ENCODE measurements at regions not wholly inside any gene's neighbourhood (a gene's known extent, or its start where the extent isn't known, plus 50 kb on each side); places are given as distances from the start of the nearest gene placed in this dataset.

DNA sequence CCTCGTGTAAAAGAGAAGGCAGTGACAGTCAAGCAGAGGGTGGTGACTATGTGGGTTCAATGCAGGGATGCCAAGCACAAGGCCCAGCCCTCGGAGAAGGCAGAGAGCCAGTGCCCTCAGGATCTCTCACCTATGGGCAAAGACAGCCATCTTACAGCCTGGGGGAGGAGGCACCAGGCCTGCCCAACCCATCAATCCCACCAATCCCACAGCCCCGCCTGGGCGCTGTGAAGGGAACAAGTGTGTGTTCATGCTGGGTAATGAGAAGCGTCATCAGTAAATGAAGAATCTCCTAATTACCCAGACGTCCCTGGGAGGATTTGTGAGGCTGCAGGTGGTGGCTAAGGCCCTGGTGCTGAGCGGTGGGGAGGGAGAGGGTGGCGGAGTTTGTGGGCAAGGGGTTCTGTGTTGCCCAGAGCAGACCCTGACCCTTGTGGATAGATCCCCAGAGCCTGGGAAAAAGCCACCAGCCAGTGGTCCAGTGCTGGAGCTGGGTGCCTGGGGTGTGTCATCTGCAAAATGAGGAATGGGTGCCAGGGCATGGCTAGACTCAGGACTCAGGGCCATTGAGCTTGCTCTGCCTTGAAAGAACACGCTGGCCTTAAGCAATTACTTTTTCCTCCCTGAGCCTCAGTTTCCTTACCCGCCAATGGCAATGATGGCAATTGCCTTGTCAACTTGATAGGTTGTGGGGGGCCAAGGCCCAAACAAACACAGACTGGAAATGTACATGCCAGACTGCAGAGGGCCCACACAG is 128.1 kb upstream of the UNC5B start:
- Histone ChIP-seq H3K9me2 (replicated peaks; ENCODE audit: low read depth, low read length) (no peaks in the 10 kb centered on the region), H3K36me3 (ENCODE audit: insufficient read depth, low read length) (no peaks in the 10 kb centered on the region)
- TF ChIP-seq EZH2phosphoT487 (IDR thresholded peaks at IDR 0.05; ENCODE audit: borderline replicate concordance) (no peak), CTCF (conservative IDR thresholded peaks at IDR 0.05; ENCODE audit: low read length) (no peak)

GRCh38 chr10:71084818-71085126 is 127.6 kb upstream of the UNC5B start:
- Histone ChIP-seq H3K4me3 (ENCODE audit: low read length, poor library complexity, severe bottlenecking) (no peak overlapping the region), H3K79me2 (ENCODE audit: insufficient read depth, low read length) (no peaks in the 10 kb centered on the region), H3K36me3 (ENCODE audit: insufficient read depth, low read length) (no peaks in the 10 kb centered on the region), H2AFZ (ENCODE audit: low read length) (no peak overlapping the region), H4K20me1 (ENCODE audit: insufficient read depth, low read length, poor library complexity, severe bottlenecking) (no peaks in the 10 kb centered on the region), H3K27me3 (ENCODE audit: insufficient read depth, low read length, poor library complexity, severe bottlenecking) (no peaks in the 10 kb centered on the region), H3K9me2 (replicated peaks; ENCODE audit: low read depth, low read length) (no peaks in the 10 kb centered on the region), H3K4me1 (ENCODE audit: insufficient read depth, low read length, poor library complexity, severe bottlenecking) (no peaks in the 10 kb centered on the region), H3F3A (ENCODE audit: low read depth) (no peaks in the 10 kb centered on the region), H3K4me2 (ENCODE audit: low read depth, low read length, poor library complexity, severe bottlenecking) (no peak overlapping the region), H3K9me3 (ENCODE audit: insufficient read depth, low read depth, low read length) (no peaks in the 10 kb centered on the region), H3K9ac (ENCODE audit: low read depth, low read length, poor library complexity, severe bottlenecking) (no peak overlapping the region)
- TF ChIP-seq EZH2phosphoT487 (IDR thresholded peaks at IDR 0.05; ENCODE audit: borderline replicate concordance): no peak
- TF ChIP-seq CTCF (conservative IDR thresholded peaks at IDR 0.05; ENCODE audit: low read length): no peak

More for the DNA sequence above, 128.1 kb upstream of the UNC5B start:
- H3K4me1 ChIP-seq (ENCODE audit: insufficient read depth, low read length, poor library complexity, severe bottlenecking): no peaks in the 10 kb centered on the region
- H2AFZ ChIP-seq (ENCODE audit: low read length): no peak overlapping the region
- H3K27me3 ChIP-seq (ENCODE audit: insufficient read depth, low read length, poor library complexity, severe bottlenecking): no peaks in the 10 kb centered on the region
- no peaks in the 10 kb centered on the region for H3F3A ChIP-seq (ENCODE audit: low read depth)
- H3K9me3 ChIP-seq (ENCODE audit: insufficient read depth, low read depth, low read length): no peaks in the 10 kb centered on the region
- H3K4me2 ChIP-seq (ENCODE audit: low read depth, low read length, poor library complexity, severe bottlenecking): no peak overlapping the region
- no peak overlapping the region for H3K4me3 ChIP-seq (ENCODE audit: low read length, poor library complexity, severe bottlenecking)
- H4K20me1 ChIP-seq (ENCODE audit: insufficient read depth, low read length, poor library complexity, severe bottlenecking): no peaks in the 10 kb centered on the region
- H3K9ac ChIP-seq (ENCODE audit: low read depth, low read length, poor library complexity, severe bottlenecking): no peak overlapping the region
- no peaks in the 10 kb centered on the region for H3K79me2 ChIP-seq (ENCODE audit: insufficient read depth, low read length)

- H3K4me2 ChIP-seq (ENCODE audit: low read depth, low read length, poor library complexity, severe bottlenecking): no peak overlapping the region
- H3K79me2 ChIP-seq (ENCODE audit: insufficient read depth, low read length): no peaks in the 10 kb centered on the region
- H3K4me1 ChIP-seq (ENCODE audit: insufficient read depth, low read length, poor library complexity, severe bottlenecking): no peaks in the 10 kb centered on the region
- H3K36me3 ChIP-seq (ENCODE audit: insufficient read depth, low read length): no peaks in the 10 kb centered on the region
- H3K9ac ChIP-seq (ENCODE audit: low read depth, low read length, poor library complexity, severe bottlenecking): no peak overlapping the region
- no peak overlapping the region for H2AFZ ChIP-seq (ENCODE audit: low read length)
- H3K4me3 ChIP-seq (ENCODE audit: low read length, poor library complexity, severe bottlenecking): no peak overlapping the region
- no peaks in the 10 kb centered on the region for H4K20me1 ChIP-seq (ENCODE audit: insufficient read depth, low read length, poor library complexity, severe bottlenecking)
- no peaks in the 10 kb centered on the region for H3K9me3 ChIP-seq (ENCODE audit: insufficient read depth, low read depth, low read length)
- H3K27me3 ChIP-seq (ENCODE audit: insufficient read depth, low read length, poor library complexity, severe bottlenecking): no peaks in the 10 kb centered on the region
- no peak for TF ChIP-seq CTCF (conservative IDR thresholded peaks at IDR 0.05; ENCODE audit: low read length)
- no peak for TF ChIP-seq EZH2phosphoT487 (IDR thresholded peaks at IDR 0.05; ENCODE audit: borderline replicate concordance)
- H3F3A ChIP-seq (ENCODE audit: low read depth): no peaks in the 10 kb centered on the region
- H3K9me2 ChIP-seq (replicated peaks; ENCODE audit: low read depth, low read length): no peaks in the 10 kb centered on the region
These were observed 126.5 kb upstream of the UNC5B start for GRCh38 chr10:71085689-71086438.

All from Loucy (cell line).